ENCODE measurements at regions not wholly inside any gene's neighbourhood (a gene's known extent, or its start where the extent isn't known, plus 50 kb on each side); places are given as distances from the start of the nearest gene placed in this dataset.
"Not testable (repeated sequence)": the region's sequence is repeated elsewhere in the genome, so short reads cannot be mapped to it uniquely, and the experiment has no call there.

GRCh38 chr2:111546578-111546977 is 337.4 kb downstream of the ANAPC1 start:
- DNase-seq = not testable (repeated sequence)

- not testable (repeated sequence) for DNase-seq
Measured at GRCh38 chr2:111549174-111549573, 334.8 kb downstream of the ANAPC1 start.

GRCh38 chr2:111551428-111551827 is 332.6 kb downstream of the ANAPC1 start:
- DNase-seq = not testable (repeated sequence)

GRCh38 chr2:111552625-111553024 is 331.4 kb downstream of the ANAPC1 start:
- not testable (repeated sequence) for DNase-seq

- DNase-seq = not testable (repeated sequence)
Measured at GRCh38 chr2:111559301-111559700, 324.7 kb downstream of the ANAPC1 start.

GRCh38 chr2:111559814-111560213 is 324.2 kb downstream of the ANAPC1 start:
- DNase-seq = not testable (repeated sequence)

- DNase-seq = not testable (repeated sequence)
Measured at GRCh38 chr2:111566068-111566467, 317.9 kb downstream of the ANAPC1 start.

- DNase-seq = not testable (repeated sequence)
Measured at GRCh38 chr2:111567233-111567632, 316.8 kb downstream of the ANAPC1 start.

- not testable (repeated sequence) for DNase-seq
Measured at GRCh38 chr2:111569356-111570199, 314.4 kb downstream of the ANAPC1 start.

GRCh38 chr2:111570300-111571114 is 313.5 kb downstream of the ANAPC1 start:
- not testable (repeated sequence) for DNase-seq

GRCh38 chr2:111574803-111575202 is 309.2 kb downstream of the ANAPC1 start:
- not testable (repeated sequence) for DNase-seq

- not testable (repeated sequence) for DNase-seq
Measured at GRCh38 chr2:111577154-111577885, 306.7 kb downstream of the ANAPC1 start.

- not testable (repeated sequence) for DNase-seq
Measured at GRCh38 chr2:111579500-111580134, 304.4 kb downstream of the ANAPC1 start.

- DNase-seq = not testable (repeated sequence)
Measured at GRCh38 chr2:111580616-111581015, 303.4 kb downstream of the ANAPC1 start.

- DNase-seq = not testable (repeated sequence)
Measured at GRCh38 chr2:111582090-111582489, 301.9 kb downstream of the ANAPC1 start.

- not testable (repeated sequence) for DNase-seq
Measured at GRCh38 chr2:111583480-111583879, 300.5 kb downstream of the ANAPC1 start.

- DNase-seq = not testable (repeated sequence)
Measured at GRCh38 chr2:111584540-111584939, 299.5 kb downstream of the ANAPC1 start.

- not testable (repeated sequence) for DNase-seq
Measured at GRCh38 chr2:111584950-111585349, 299.0 kb downstream of the ANAPC1 start.

GRCh38 chr2:111586014-111586413 is 298.0 kb downstream of the ANAPC1 start:
- DNase-seq = not testable (repeated sequence)

- DNase-seq = not testable (repeated sequence)
Measured at GRCh38 chr2:111595072-111595471, 288.9 kb downstream of the ANAPC1 start.

GRCh38 chr2:111596808-111597705 is 286.9 kb downstream of the ANAPC1 start:
- DNase-seq = not testable (repeated sequence)

Data from NCI-H1930 (cell line).